T follicular helper cell (primary cell): ENCODE measurements at regions not wholly inside any gene's neighbourhood (a gene's known extent, or its start where the extent isn't known, plus 50 kb on each side); places are given as distances from the start of the nearest gene placed in this dataset.
"Not testable (repeated sequence)": the region's sequence is repeated elsewhere in the genome, so short reads cannot be mapped to it uniquely, and the experiment has no call there.

Experiments
- DNase-seq: peaks from one replicate; pipeline ENCODE4 v3.0.0-alpha.2; 2020; ENCODE audit warnings: low read depth

DNA sequence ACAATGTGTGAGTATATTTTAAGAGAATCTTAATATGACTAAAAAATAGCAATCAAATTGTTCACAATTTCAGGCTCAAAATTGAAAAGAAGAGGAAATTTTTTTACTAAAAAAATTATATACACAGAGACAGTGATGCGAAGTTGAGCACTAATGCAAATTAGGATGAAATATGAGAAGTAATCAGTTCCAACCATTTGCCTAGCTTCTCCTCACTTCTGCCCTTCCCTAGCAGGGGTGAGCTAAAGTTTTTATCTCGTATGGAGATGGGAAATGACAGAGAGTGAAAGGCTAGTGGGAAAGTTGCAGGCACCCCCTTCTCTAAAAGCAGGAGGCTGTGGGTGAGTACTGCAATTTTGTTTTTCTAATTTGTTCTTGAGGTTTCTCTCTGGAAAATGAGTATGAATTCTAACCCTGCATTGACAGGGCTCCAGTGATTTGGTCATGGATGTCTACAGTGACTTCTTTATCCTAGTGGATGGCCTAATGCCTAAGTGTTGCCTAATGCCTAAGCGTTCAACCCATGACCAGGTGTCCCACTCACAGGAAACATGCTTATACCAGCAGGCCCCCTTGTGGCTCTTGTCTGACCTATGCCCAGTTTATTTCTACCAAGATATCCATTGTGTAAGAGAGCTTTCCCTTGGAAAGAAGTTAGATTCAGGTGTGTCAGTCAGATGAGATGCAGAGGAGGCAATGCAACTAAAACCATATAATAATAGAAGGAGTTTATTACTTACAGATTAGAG, 78.0 kb upstream of the HNMT start:
- no peak for DNase-seq

DNA sequence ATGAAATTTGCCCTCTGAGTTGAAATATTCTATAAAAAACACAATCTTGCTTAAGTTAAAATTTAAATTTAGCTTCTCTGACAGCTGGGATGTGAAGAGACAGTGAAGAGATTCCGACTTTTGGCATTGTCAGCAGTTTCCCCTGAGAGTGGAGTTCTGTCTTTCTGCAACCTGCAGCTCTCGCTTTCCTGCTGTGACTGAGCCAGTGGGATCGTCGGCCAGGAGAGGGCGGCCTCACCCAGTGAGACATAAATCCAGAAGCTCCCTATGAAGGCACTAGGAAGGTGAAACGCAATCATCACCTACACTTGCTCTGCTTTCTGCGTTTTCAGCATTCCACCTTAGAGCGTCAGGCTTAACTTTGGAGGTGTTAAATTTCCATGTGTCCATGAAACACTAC, 75.4 kb upstream of the HNMT start:
- no peak for DNase-seq

DNA sequence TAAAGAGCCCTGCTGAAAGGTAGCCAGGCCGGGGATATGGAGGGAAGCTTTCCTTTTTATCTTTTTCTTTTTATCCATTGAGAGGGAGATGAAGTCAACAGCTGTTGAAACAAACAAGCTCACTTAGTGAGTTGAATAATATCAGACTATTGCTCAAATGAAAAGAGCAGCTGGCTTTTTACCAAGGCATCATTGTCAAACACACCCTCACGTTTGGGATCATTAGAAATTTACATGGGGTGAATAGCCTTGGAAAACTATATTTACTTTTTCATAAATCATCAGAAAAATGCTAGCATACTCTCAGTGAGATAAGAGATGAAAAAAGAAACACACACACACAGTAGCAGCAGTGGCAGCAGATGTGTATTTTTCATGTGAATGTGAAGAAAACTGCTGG, 71.5 kb upstream of the HNMT start:
- DNase-seq = no peak

DNA sequence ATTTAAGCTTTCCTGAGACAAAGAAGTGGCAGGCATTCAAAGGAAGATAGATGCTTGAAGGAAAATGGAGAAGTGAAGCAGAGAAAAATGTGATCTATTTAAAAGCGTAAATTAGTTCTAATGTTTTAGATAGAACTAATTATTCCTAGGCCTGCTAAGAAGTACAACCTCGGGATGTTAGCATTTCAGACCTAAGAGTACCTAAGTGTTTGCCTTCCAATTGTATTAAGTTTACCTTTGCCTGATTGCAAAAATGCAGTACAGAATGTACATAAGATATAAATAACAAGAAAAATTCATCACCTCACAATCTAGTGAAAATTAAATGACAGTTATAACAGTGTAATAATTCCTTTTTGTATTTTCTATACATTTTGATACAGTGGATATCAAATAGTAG, 71.1 kb upstream of the HNMT start:
- DNase-seq = no peak

DNA sequence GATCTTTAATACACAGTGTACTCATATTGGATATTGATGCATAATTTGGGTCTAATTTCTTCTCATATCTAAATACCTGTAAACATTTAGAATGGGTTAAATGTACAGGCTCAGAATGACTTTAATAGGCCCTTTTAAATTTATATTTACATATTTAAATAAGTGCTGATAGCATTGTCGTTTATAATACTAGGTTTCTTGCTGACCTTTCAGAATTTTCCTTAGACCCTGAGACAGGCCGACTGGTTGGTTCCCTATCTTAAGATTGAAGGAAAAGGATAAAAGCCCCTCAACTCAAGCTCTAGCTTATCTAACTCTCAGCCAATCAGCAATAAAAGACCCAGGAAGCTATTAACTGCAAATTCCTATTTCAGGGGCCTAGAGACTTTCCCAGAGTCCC, 67.8 kb upstream of the HNMT start:
- DNase-seq = no peak

DNA sequence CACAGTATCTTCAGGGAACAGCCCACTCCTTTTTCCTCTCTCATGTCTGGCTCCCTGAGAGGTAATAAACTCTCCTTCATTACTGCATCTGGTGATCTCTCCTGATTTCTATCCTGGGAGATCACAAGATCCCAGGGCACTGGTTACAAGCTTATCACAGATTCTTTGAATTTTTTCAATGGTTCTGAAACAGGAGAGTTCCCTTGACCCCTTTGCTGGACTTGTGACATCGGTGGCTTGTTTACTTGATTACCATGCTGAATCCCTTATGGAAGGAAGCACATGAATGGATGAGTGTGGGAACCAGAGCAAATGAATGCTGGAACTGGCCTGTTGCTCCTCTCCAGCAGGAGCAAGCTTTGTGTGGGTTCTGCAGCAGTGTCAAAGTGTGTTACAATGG, 67.2 kb upstream of the HNMT start:
- DNase-seq = no peak

DNA sequence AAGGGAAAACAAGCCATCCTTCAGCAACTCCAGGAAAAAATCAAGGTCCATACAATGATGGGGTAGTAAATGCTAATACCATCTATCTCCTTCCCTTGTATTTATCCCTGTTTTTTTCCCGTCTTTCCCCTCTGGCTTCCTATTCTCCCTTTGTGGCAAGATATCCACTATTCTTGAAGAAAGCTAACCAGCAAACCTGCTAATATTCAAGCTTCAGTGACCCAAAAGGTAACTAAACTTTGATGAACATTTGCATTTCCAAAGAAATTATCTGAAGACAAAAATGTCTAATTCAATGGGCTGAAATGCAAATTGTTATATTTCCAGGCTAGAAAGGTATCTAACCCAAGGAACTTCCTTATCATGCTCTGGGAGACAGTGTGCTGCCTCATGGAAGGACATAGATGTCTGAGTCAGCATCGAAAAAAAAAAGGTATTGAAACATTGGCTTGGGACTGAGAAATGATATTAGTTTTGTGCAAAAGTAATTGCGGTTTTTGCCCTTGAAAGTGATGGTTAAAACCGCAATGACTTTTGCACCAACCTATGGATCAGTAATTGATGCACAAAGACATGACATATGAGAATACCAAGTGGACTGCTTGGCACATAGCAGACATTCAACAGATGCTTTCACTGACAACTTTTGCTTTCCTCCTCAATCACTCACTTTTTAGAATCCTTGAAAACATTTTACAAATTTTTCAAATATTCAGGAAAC, 63.7 kb upstream of the HNMT start:
- DNase-seq = no peak

DNA sequence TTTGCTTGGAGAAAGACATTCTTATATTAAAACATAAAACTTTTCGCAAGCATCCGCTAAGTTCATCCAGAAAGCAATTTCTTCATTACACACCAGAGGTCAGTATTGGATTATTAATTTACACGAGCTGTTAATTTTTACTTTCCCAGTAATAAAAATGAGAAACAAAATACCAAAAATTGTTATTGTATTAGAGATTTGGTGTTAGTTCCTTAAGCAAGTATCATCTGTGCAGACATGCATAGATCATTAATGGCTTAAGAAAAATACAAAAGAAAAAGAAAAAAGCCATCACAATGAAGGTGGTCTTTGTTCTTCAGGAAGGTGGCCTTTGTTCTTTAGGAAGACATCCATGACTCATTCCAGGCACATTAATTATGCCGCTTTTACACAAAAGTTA, 53.6 kb upstream of the HNMT start:
- DNase-seq = no peak

DNA sequence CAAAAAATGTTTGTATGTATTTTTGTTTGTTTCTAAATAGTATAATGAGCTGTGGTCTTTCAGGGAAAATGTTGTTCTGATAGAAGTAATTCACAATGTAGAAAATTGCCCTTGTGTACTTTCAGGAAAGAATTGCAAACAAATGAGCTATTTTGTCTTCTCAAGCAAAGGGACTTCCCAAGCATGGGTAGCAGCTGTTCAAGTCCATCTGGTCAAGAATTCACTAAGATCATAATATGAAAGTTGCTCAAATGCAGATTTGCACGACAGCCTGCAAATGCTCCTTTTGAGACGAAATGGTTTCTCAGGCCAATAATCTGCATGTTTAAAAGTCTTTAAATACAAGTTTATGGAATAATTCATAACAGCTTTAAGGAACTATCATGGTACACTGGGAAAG, 51.9 kb upstream of the HNMT start:
- no peak for DNase-seq

DNA sequence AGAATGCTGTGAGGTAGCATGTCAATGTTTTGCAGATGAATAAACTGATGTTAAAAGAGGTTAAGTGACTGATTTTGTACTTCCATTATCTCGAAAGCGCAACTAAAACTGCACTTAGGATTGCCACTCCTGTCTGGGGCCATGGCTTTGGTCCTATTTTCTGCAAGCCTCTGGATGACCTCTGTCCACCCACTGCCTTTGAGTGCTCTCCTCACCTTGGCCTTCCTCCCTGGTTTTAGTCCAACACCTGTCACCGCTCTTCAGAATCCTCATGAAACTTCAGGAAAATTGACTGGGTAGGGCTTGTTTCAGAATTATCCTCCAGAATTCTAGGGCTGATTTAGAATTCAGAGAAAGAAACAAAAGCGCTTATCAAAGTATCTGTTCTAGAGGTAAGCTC, 51.1 kb upstream of the HNMT start:
- no peak for DNase-seq

DNA sequence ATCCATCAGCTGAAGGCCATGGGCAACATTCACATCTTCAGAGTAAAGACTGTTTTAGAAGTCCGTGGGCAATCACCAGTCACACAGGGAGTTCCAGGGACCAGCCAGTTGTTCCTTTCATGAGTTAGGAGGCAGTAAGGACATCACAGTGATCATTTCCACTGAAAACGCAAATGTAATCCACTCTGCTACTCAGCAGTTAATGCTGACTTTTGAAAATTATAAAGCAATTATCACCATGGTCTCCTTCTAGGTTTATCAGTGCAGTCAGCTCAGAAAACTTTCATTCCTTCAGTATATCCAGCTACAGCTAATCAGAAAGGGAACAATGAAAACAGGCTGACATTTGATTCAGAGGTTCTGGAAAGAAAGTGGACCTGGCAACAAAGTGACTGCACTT, 50.6 kb upstream of the HNMT start:
- not testable (repeated sequence) for DNase-seq
